Skin of body (tissue), 1 donor: ENCODE measurements at regions not wholly inside any gene's neighbourhood (a gene's known extent, or its start where the extent isn't known, plus 50 kb on each side); places are given as distances from the start of the nearest gene placed in this dataset.

Source experiments
- DNase-seq: peaks from one replicate; lab custom pipeline; 2025; lab: John Stamatoyannopoulos, UW

GRCh38 chr19:28247243-28247642 lies 965.7 kb downstream of the UQCRFS1 start:
- no peak for DNase-seq

GRCh38 chr19:28245937-28246336 lies 967.0 kb downstream of the UQCRFS1 start:
- no peak for DNase-seq

GRCh38 chr19:28244966-28245365 lies 968.0 kb downstream of the UQCRFS1 start:
- DNase-seq: no peak

- no peak for DNase-seq
Observed at GRCh38 chr19:28242317-28242927, 970.5 kb downstream of the UQCRFS1 start.

- DNase-seq: no peak
Observed at GRCh38 chr19:28239270-28239669, 973.7 kb downstream of the UQCRFS1 start.

- no peak for DNase-seq
Observed at GRCh38 chr19:28238270-28238820, 974.6 kb downstream of the UQCRFS1 start.

GRCh38 chr19:28235606-28236125 lies 977.3 kb downstream of the UQCRFS1 start:
- DNase-seq: no peak

GRCh38 chr19:28234637-28235036 lies 978.3 kb downstream of the UQCRFS1 start:
- no peak for DNase-seq

GRCh38 chr19:28228854-28229253 lies 984.1 kb downstream of the UQCRFS1 start:
- DNase-seq: no peak

GRCh38 chr19:28224441-28224840 lies 988.5 kb downstream of the UQCRFS1 start:
- no peak for DNase-seq

- no peak for DNase-seq
Observed at GRCh38 chr19:28221736-28222135, 991.2 kb downstream of the UQCRFS1 start.

- DNase-seq: no peak
Observed at GRCh38 chr19:28218728-28219127, 994.2 kb downstream of the UQCRFS1 start.

- no peak for DNase-seq
Observed at GRCh38 chr19:28217022-28217421, 995.9 kb downstream of the UQCRFS1 start.

- no peak for DNase-seq
Observed at GRCh38 chr19:28213470-28214082, 999.4 kb downstream of the UQCRFS1 start.

GRCh38 chr19:28210886-28211285 lies 1002.1 kb downstream of the UQCRFS1 start:
- DNase-seq: no peak

- no peak for DNase-seq
Observed at GRCh38 chr19:28208745-28209144, 1004.2 kb downstream of the UQCRFS1 start.

- DNase-seq: no peak
Observed at GRCh38 chr19:28207244-28207643, 1005.7 kb downstream of the UQCRFS1 start.

GRCh38 chr19:28201462-28201943 lies 1011.4 kb downstream of the UQCRFS1 start:
- DNase-seq: no peak

- DNase-seq: no peak
Observed at GRCh38 chr19:28199323-28199722, 1013.6 kb downstream of the UQCRFS1 start.

GRCh38 chr19:28196961-28197360 lies 1016.0 kb downstream of the UQCRFS1 start:
- no peak for DNase-seq

GRCh38 chr19:28196101-28196500 lies 1016.9 kb downstream of the UQCRFS1 start:
- DNase-seq: no peak

GRCh38 chr19:28185646-28186045 lies 1027.3 kb downstream of the UQCRFS1 start:
- no peak for DNase-seq

GRCh38 chr19:28184997-28185396 lies 1028.0 kb downstream of the UQCRFS1 start:
- no peak for DNase-seq
